GM19468 (cell line): ENCODE measurements at regions not wholly inside any gene's neighbourhood (a gene's known extent, or its start where the extent isn't known, plus 50 kb on each side); places are given as distances from the start of the nearest gene placed in this dataset.

Source experiments
- ATAC-seq: cut with Tn5 transposase; IDR thresholded peaks from one replicate; pipeline ENCODE4 v1.9.1; 2021; ENCODE audit warnings: mild to moderate bottlenecking, moderate library complexity, moderate number of reproducible peaks; ENCODE audit not compliant: unreplicated experiment; ENCODE audit errors: extremely low read depth

DNA sequence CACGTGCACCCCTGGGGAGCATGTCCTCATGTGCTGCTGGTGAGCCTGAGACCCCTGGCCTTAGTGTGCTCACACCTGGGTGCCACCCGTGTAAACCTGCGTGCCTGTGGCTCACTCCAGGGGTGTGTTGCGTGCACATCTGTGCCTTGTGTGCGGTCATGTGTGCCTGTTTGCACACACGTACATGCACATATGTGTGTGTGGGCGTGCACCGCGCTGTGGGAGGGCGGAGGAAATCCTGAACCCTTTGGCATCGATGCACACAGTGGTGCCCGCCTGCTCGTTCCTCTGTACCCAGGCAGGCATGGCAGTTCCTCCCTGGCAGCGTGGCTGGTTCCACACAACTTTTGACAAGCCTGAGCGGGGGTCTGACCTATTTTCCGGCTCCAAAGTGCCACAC, 1181.9 kb downstream of the BRD1 start:
- ATAC-seq, result no peak

GRCh38 chr22:48644997-48645396, 1182.7 kb downstream of the BRD1 start:
- ATAC-seq, result no peak

GRCh38 chr22:48644108-48644507, 1183.6 kb downstream of the BRD1 start:
- ATAC-seq, result no peak

DNA sequence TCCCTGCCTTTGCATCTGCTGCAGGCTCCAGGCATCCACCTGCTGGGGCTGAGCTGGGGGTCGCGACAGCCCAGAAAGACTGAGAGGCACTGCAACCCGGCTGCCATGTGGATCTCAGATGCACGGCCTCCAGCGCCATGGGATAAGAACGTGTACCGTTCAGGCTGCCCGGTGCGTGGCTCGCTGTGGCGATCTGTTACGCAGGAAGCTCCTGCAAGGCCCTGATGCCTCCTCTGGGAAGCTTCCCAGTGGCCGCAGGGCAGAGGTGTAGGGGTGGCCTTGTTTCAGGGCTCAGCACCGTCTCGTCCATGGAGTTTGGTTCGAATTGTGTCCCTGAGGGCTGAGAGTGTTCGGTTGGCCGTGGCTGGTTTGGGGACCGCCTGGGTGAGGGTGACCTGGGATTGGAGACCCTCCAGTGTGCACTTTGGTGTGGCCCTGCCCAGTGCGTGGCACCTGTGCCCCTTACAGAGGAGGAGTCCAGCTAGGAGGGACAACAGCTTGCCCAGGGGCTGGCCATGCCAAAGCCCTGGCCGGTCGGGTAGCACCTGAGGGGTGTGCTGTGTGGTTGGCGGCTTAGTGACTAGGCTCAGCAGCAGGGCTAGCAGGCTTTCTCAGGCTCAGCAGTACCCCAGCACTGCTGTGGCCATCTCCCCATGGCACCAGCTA, 1184.5 kb downstream of the BRD1 start:
- ATAC-seq, result no peak

- no peak for ATAC-seq
These were observed 1185.1 kb downstream of the BRD1 start for GRCh38 chr22:48642550-48642949.

DNA sequence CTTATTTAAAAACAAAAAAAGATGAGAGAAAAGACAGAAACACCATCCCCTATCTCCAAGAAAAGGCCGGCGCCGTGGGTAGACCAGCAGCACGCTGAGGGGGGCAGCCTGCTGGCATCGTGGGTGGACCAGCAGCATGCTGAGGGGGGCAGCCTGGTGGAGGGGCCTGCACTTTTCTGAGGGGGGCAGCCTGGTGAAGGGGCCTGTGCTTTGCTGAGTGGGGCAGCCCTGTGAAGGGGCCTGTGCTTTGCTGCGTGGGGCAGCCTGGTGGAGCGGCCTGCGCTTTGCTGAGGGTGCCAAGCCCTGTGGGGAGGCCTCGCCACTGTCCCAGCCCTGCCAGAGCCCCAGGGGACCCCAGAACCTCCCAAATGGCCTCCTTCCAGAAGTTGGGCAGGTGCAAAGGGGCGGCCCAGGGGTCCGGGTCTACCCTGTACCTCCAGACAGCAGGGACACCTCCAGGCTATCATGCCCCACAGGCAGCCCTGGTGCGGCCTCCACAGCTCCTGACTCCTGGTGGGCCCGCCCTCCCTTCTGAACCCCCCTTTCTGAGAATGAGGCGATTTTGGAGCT, 1185.7 kb downstream of the BRD1 start:
- ATAC-seq, result no peak

DNA sequence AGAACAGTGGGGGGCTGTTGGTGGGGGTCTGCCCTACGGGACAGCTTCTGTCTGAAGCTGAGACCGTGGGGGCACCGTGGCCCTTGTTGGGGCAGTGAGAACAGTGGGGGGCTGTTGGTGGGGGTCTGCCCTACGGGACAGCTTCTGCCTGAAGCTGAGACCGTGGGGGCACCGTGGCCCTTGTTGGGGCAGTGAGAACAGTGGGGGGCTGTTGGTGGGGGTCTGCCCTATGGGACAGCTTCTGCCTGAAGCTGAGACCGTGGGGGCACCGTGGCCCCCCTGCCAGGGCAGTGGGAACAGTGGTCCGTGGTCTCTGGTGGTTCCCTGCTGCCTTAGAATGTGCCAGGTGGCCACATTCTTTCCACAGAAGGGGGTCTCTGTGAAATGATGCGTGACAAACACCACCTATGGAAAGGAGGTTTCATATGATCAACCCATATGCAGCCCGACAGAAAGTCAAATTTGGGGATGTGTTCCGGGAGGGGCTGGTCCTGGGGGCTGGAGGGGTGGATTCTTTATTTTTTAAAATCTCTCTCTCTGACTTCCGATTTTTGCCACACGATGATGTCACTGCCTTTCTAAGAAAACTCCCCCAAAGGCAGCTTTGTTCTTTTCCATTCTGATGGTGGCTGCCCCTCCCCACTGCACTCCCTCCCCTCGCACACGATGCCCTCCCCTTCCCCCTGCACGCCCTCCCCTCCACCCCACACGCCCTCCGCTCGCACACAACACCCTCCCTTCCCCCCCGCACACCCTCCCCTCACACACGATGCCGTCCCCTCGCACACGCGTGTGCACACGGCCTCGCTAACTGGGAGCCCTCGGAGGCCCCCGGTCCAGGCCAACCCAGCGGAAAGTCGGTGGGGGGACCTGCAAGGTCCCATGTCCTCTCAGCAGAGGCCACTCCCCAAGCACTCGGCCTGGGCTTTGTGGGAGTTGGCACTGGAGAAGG, 1186.5 kb downstream of the BRD1 start:
- ATAC-seq, result no peak

DNA sequence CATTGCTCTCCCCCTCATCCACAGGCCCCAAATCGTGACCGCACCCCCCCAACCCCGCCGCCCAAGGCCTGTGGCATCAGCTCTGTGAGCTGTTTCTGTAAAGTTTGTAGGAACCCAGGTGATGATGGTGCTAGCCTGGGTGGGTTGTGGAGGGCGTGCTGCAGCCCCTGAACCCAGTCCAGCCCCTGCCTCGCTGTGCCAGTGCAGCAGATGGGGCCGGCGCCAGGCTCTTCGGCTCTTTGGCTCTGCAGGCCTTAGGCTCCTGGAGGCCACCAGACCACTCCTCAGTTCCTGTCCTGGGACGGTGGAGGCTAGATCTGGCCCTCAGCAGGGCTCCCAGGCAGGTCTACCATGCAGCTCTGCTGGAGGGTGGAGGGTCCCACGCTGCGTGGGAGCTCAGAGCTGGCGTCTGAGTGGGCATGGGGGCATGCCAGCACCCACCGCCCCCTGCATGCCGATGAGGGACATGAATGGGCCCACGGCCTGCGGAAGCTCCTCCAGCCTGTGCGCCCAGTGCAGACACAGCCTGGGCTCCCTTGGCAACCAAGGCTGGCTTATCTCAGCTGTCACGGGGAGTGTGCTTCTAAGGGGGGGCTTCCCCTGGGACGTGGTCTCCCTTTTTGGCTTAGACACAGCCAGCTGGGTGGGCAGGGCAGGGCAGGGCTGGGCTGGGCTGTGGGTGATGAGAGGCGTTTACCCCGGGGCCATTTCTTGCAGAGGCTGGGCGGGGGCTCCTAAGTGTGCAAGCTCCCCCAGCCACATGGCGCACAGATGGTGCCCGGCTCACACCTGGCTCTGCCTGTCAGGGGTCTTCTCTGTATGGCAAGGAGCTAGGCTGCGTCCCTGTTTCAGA, 1187.6 kb downstream of the BRD1 start:
- ATAC-seq, result no peak

DNA sequence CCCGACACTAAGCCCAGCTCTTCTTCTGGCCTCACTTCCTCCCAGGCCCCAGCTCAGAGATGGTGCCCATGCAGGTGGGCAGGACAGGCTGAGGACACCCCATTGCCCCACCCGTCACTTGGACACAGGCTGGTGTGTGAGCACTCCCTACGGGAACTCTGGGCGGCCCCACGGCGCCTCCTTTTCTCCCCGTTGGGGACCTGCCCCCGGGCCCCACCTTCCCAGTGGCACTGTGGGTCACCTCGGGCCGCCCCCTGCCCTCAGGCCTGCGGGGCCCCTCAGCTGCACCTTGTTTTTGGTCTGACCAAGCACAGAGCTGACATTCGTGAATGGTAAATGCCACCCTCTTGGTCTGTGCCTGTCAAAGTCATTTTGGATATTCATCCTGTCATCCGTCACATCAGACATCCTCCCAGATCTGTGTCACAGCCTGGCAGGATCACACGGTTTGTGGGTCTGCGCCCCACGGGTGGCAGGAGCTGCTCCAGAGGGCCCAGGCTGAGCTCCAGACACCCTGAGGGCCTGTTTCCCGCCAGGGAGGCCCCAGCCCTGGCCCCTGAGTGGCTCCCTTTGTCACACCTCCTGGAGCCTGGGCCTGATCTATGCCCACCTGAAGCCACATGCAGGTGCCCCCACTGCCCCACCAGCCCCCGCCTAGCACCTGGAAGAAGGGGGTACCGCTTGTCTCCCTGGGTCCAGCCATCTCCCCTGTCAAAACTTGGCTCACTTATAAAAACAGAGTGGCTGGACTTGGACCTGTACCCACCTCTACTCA, 1188.5 kb downstream of the BRD1 start:
- ATAC-seq, result no peak

DNA sequence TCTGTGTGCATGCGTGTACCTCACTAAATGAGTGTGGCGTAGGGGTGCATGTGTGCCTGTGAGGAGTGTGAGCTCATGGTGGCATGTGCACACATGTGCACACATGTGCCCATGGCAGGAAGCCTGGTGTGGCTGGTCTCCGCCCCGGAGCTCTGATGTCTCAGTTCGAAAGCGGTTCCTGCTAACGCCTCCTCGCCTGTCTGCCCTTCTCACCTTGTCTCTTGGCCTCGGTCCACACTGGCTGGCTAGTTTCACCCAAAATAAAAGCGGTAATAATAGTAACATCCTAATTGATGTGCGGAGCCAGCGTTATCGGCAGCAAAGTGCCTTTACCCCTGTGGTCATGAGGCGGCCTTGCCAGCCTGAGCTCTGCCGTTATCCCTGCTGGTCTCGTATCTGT, 1190.4 kb downstream of the BRD1 start:
- no peak for ATAC-seq

- no peak for ATAC-seq
These were observed 1190.9 kb downstream of the BRD1 start for GRCh38 chr22:48636746-48637145.

- no peak for ATAC-seq
These were observed 1191.9 kb downstream of the BRD1 start for GRCh38 chr22:48635816-48636215.

- ATAC-seq, result no peak
These were observed 1192.6 kb downstream of the BRD1 start for GRCh38 chr22:48635031-48635430.

- ATAC-seq, result no peak
These were observed 1193.5 kb downstream of the BRD1 start for GRCh38 chr22:48633996-48634836.

DNA sequence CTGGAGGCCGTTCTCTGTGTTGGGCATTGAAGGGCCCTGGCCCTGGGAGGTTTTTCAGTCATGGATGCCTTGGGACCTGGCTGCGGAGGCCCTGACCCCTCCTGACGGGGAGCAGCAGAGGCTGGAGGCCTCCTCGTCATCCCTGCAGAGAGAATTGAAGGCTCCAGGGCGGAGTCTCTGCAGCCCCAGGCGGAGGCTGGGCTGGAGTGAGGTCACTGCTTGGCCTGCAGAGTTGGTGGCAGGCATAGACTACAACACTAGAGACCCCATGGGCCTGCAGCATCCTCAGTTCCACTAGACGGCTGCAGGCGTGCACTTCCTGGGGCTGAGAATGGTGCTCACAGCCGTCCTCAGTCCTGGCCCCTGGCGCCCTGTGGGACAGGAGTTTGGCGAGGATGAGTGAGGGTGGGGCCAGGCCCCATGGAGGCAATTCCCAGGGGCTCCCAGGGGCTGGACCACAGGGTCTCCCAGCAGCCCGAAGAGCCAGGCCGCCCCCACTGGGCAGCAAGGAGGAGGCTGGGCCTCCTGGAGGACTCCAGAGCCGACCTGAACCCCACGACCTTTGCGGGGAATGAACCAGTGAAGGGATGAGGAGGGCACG, 1194.9 kb downstream of the BRD1 start:
- ATAC-seq, result no peak

DNA sequence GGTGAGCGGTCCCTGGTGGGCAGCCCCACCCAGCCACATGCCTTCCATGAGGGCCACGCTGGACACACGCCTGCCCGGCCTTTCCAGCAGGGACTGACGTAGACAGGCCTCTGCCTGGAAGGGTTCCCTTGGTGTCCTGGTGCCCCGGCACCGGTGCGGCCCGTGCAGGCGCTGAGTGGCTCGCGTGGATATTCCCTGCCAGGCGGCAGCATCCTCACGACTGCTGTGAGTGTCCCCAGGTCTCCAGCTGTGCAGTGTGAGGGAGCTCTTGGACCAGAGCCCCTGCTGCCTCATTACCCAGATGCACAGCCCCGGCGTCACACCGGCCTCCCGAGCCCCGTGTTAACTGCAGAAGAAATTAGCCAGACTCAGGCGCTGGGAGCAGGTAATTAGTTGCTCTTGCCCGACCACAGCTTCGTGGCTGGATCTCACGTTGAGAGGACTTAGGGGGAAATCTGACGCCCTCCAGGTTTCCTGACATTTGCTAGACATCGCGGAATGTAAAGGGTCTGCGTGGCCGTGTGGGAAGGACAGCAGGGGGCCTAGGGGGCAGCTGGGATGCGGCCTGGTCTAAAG, 1196.3 kb downstream of the BRD1 start:
- ATAC-seq, result no peak

DNA sequence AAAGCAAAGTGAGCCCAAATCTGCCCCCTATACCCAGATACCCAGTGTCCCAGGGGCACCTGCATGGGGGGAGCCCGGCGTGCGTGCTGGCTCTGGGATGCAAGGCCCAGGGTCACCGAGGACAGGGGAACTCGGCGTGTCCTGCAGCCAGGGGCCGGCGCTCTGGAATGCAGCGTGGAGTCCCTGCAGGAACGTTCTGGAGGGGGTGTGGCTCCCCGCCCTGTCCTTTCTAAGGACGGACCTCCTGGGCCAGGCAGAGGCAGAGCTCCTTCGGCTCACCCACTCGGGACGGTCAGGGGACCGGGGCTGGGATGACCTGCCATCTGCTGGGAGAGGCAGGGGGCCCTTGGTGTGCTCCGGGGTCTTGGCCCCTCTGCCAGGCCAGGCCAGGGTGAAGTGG, 1196.8 kb downstream of the BRD1 start:
- no peak for ATAC-seq

DNA sequence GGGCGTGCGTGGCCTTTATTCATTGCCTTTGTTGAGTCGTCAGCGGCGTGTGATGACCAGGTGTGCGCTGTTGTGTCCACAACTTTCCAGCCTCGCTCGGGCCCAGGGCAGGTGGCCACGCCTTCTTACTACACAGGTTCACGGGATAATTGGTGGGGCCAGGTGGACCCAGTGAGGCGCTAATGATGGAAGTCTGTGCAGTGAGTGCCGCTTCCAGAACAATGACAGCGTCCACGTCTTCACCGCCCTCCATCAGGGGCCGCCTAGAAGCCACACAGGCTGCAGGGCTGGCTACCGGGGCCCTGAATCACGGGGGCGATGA, 1197.3 kb downstream of the BRD1 start:
- no peak for ATAC-seq
